ENCODE measurements at regions not wholly inside any gene's neighbourhood (a gene's known extent, or its start where the extent isn't known, plus 50 kb on each side); places are given as distances from the start of the nearest gene placed in this dataset.
"Not testable (repeated sequence)": the region's sequence is repeated elsewhere in the genome, so short reads cannot be mapped to it uniquely, and the experiment has no call there.

DNA sequence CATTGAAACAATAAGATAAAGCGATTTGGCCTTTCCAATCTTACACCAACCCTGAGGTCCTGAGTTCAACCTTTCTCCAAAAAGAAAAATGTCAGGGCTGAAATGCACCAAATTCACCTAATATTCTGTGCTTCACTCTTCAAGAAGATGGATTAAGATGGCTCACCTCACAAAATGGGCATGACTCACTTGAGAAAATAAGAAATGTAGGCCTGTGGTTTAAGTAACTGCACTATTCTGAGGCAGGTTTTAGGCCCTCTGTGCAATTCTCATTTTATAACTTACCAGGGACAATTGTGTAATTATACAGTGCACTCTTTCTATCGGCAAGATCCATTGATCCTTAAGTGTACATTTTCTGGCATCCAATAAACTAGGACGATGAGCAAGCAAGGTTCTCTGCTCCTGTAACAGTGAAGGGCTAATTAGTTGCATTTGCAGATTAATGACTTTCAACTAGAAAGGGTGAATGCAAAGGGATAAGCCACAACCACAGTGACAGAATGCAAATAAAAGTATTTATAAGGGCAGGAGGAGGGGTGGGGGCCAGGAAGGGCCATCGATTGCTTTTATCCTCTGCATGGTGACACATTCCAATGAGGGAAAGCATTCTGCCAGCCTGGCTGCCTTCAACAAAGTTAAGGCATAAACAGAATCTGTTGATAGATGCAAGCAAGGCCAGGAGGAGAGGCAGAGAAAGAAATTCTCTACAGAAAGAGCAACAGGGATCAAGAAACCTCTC lies 214.5 kb downstream of the CAAP1 start:
- DNase-seq (ENCODE audit: low spot score), result no peak
- intact Hi-C loops (cut with micrococcal nuclease), result no loop called here
- Mint-ChIP-seq H3K9me3 (no peaks in the 10 kb centered on the region), H3K36me3 (ENCODE audit: low read depth) (no peaks in the 10 kb centered on the region), H3K27ac (no peak overlapping the region), H3K27me3 (ENCODE audit: low read depth) (no peaks in the 10 kb centered on the region), H3K4me1 (ENCODE audit: low read depth) (no peaks in the 10 kb centered on the region), H3K4me3 (ENCODE audit: low read depth) (no peak overlapping the region)

DNA sequence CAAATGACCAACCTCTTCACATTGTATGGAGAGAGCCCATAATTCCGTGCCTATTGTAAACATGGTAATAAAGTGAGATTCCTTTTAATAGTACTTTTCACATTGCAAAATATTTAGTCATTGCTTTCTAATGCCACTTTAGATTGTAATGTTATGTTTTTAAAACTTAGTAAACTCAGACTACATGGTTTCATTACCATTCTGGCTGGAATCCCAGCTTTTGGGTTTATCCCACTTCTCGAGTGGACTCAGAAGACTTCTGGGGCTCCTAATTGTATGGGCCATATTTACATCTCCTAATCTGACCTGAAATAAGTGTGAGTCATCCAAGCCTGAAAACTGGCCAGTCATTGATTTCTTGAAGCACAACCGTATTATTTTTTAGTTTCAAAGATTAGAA lies 217.6 kb downstream of the CAAP1 start:
- H3K4me1 Mint-ChIP-seq (ENCODE audit: low read depth), result no peaks in the 10 kb centered on the region
- no peak for DNase-seq (ENCODE audit: low spot score)
- no peak overlapping the region for H3K27ac Mint-ChIP-seq
- intact Hi-C loops (cut with micrococcal nuclease), result no loop called here
- H3K27me3 Mint-ChIP-seq (ENCODE audit: low read depth), result no peaks in the 10 kb centered on the region
- H3K4me3 Mint-ChIP-seq (ENCODE audit: low read depth), result no peak overlapping the region
- no peaks in the 10 kb centered on the region for H3K9me3 Mint-ChIP-seq
- no peaks in the 10 kb centered on the region for H3K36me3 Mint-ChIP-seq (ENCODE audit: low read depth)

GRCh38 chr9:26673261-26673660 lies 219.3 kb downstream of the CAAP1 start:
- intact Hi-C loops (cut with micrococcal nuclease), result no loop called here
- no peak overlapping the region for H3K27ac Mint-ChIP-seq
- no peak overlapping the region for H3K4me3 Mint-ChIP-seq (ENCODE audit: low read depth)
- no peaks in the 10 kb centered on the region for H3K27me3 Mint-ChIP-seq (ENCODE audit: low read depth)
- no peaks in the 10 kb centered on the region for H3K36me3 Mint-ChIP-seq (ENCODE audit: low read depth)
- no peaks in the 10 kb centered on the region for H3K9me3 Mint-ChIP-seq
- no peak for DNase-seq (ENCODE audit: low spot score)
- no peaks in the 10 kb centered on the region for H3K4me1 Mint-ChIP-seq (ENCODE audit: low read depth)

GRCh38 chr9:26669701-26670670 lies 222.6 kb downstream of the CAAP1 start:
- Mint-ChIP-seq H3K9me3 (no peaks in the 10 kb centered on the region), H3K27ac (no peak overlapping the region), H3K27me3 (ENCODE audit: low read depth) (no peaks in the 10 kb centered on the region), H3K4me1 (ENCODE audit: low read depth) (no peaks in the 10 kb centered on the region), H3K36me3 (ENCODE audit: low read depth) (no peaks in the 10 kb centered on the region), H3K4me3 (ENCODE audit: low read depth) (no peak overlapping the region)
- intact Hi-C loops (cut with micrococcal nuclease), result no loop called here
- DNase-seq (ENCODE audit: low spot score), result no peak

DNA sequence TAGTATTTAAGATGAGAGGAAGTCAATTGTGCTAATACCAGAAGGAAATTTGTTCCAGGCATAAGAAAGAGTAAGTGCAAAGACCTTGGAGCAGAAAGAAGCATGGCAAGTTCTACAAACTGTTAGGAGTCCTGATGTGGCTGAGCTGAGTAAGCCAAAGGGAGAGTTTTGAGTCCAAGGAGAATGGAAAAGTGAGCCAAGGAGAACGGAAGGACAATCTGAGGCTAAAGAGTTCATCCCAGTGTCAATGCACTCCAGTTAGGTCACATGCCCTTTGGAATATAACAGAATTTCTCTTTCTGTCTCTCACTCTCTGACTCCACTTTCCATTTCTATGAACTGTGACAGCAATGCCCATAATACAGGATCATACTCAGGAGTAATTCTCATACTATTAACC lies 224.7 kb downstream of the CAAP1 start:
- Mint-ChIP-seq H3K36me3 (ENCODE audit: low read depth) (no peaks in the 10 kb centered on the region), H3K4me1 (ENCODE audit: low read depth) (no peaks in the 10 kb centered on the region), H3K4me3 (ENCODE audit: low read depth) (no peak overlapping the region), H3K27me3 (ENCODE audit: low read depth) (no peaks in the 10 kb centered on the region), H3K9me3 (no peaks in the 10 kb centered on the region), H3K27ac (no peak overlapping the region)
- intact Hi-C loops (cut with micrococcal nuclease), result no loop called here
- no peak for DNase-seq (ENCODE audit: low spot score)

GRCh38 chr9:26665666-26666065 lies 226.9 kb downstream of the CAAP1 start:
- Mint-ChIP-seq H3K27me3 (ENCODE audit: low read depth) (no peaks in the 10 kb centered on the region), H3K36me3 (ENCODE audit: low read depth) (no peaks in the 10 kb centered on the region), H3K4me1 (ENCODE audit: low read depth) (no peaks in the 10 kb centered on the region), H3K9me3 (no peaks in the 10 kb centered on the region), H3K4me3 (ENCODE audit: low read depth) (no peak overlapping the region), H3K27ac (no peak overlapping the region)
- DNase-seq (ENCODE audit: low spot score), result no peak
- intact Hi-C loops (cut with micrococcal nuclease), result no loop called here

DNA sequence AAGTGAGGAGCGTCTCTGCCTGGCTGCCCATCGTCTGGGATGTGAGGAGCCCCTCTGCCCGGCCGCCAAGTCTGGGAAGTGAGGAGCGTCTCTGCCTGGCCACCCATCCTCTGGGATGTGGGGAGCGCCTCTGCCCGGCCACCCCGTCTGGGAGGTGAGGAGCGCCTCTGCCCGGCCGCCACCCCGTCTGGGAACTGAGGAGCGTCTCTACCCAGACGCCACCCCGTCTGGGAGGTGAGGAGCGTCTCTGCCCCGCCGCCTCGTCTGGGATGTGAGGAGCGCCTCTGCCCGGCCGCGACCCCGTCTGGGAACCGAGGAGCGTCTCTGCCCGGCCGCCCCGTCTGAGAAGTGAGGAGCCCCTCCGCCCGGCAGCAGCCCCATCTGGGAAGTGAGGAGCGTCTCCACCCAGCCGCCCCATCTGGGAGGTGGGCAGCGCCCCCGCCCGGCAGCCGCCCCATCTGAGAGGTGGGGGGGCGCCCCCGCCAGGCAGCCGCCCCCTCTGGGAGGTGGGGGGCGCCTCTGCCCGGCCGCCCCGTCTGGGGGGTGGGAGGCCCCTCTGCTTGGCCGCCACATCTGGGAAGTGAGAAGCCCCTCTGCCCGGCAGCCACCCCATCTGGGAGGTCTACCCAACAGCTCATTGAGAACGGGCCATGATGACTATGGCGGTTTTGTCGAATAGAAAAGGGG lies 228.4 kb downstream of the CAAP1 start:
- H3K27ac Mint-ChIP-seq; DNase-seq (ENCODE audit: low spot score); H3K4me3 Mint-ChIP-seq (ENCODE audit: low read depth); H3K9me3 Mint-ChIP-seq; H3K4me1 Mint-ChIP-seq (ENCODE audit: low read depth); H3K27me3 Mint-ChIP-seq (ENCODE audit: low read depth); intact Hi-C loops (cut with micrococcal nuclease); H3K36me3 Mint-ChIP-seq (ENCODE audit: low read depth): not testable (repeated sequence)

GRCh38 chr9:26662476-26662875 lies 230.1 kb downstream of the CAAP1 start:
- H3K9me3 Mint-ChIP-seq, result no peaks in the 10 kb centered on the region
- no peaks in the 10 kb centered on the region for H3K4me1 Mint-ChIP-seq (ENCODE audit: low read depth)
- no peaks in the 10 kb centered on the region for H3K27me3 Mint-ChIP-seq (ENCODE audit: low read depth)
- DNase-seq (ENCODE audit: low spot score), result no peak
- no peaks in the 10 kb centered on the region for H3K36me3 Mint-ChIP-seq (ENCODE audit: low read depth)
- intact Hi-C loops (cut with micrococcal nuclease), result no loop called here
- no peak overlapping the region for H3K27ac Mint-ChIP-seq
- no peak overlapping the region for H3K4me3 Mint-ChIP-seq (ENCODE audit: low read depth)

DNA sequence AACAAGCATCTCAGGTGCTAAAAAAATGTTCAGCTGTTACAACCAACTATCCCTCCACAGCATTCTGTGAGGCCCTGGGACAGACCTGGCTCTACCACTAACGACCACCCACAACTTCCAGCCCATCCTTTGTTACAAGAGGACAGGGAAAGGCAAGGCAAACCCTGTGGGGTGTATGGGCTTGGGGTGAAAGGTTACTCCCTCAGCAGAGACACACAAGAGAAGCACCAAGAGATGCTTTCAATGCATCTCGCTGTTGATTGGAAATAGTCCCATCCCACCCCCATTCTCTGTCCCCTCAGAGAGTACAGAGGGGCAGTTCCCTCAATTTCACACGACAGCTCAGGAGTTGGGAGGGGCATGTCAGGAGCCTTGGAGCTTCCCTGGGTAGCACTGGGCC lies 234.1 kb downstream of the CAAP1 start:
- no peak overlapping the region for H3K27ac Mint-ChIP-seq
- H3K27me3 Mint-ChIP-seq (ENCODE audit: low read depth), result no peaks in the 10 kb centered on the region
- H3K4me3 Mint-ChIP-seq (ENCODE audit: low read depth), result no peak overlapping the region
- DNase-seq (ENCODE audit: low spot score), result no peak
- H3K36me3 Mint-ChIP-seq (ENCODE audit: low read depth), result no peaks in the 10 kb centered on the region
- intact Hi-C loops (cut with micrococcal nuclease), result no loop called here
- H3K4me1 Mint-ChIP-seq (ENCODE audit: low read depth), result no peaks in the 10 kb centered on the region
- H3K9me3 Mint-ChIP-seq, result no peaks in the 10 kb centered on the region

DNA sequence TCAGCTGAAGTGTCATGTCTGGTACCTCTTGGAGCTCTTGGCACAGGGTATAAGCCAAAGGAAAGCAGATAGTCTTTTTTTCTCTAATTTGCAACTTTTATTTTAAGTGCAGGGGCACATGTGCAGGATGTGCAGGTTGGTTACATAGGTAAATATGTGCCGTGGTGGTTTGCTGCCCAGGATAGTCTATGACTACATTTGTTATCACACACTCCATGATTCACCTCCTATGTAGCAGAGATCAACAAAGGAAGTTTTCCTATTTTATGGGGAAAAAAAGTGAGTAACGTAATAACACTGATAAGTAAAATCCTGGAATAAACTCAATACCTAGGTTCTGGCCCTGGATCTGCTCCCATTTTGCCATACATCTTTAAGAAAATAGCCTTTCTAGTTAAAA lies 234.6 kb downstream of the CAAP1 start:
- no peaks in the 10 kb centered on the region for H3K36me3 Mint-ChIP-seq (ENCODE audit: low read depth)
- H3K9me3 Mint-ChIP-seq, result no peaks in the 10 kb centered on the region
- no peak overlapping the region for H3K4me3 Mint-ChIP-seq (ENCODE audit: low read depth)
- H3K27me3 Mint-ChIP-seq (ENCODE audit: low read depth), result no peaks in the 10 kb centered on the region
- DNase-seq (ENCODE audit: low spot score), result no peak
- no peak overlapping the region for H3K27ac Mint-ChIP-seq
- H3K4me1 Mint-ChIP-seq (ENCODE audit: low read depth), result no peaks in the 10 kb centered on the region
- intact Hi-C loops (cut with micrococcal nuclease), result no loop called here

DNA sequence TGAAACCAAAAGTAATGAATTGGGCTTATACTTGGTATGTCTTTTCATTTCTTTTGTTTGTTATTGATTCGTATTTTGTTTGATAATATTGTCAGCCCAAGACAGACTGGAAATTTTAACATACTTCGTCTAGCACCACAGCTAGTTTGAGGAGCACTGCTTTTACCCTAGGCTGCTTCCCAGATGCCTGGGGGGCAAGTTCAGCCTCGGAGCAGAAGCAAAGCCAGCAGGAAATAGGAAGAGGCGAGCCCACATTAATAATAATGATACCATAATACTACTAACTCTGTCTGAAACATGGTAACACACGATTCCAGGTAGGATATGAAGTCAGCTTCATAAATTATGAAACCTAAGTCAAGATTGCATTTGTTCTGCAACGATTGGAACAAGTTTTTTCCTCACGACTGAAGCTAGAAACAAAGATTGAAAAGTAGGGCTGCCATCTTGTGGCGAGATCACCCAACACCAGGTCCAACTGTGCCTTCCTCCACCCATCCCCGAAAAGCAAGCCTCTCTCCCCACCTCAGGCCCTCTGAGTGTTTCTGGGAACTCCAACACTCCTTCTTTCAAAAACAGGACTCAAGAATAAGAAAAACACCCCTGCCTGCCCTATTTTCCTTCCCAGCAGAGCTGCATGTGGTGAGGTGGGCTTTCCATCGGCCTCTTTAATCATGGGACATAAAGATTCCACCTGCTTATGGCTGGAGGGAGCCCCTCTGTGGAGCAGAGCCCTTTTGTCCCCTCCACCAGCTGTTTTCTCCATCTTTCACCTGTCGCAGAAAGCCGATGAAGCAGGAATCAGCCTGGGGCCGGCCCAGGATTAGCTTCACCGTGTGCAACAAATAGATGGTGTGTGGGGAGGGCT lies 236.4 kb downstream of the CAAP1 start:
- Mint-ChIP-seq H3K36me3 (ENCODE audit: low read depth) (no peaks in the 10 kb centered on the region), H3K27ac (no peak overlapping the region), H3K9me3 (no peaks in the 10 kb centered on the region), H3K4me1 (ENCODE audit: low read depth) (no peaks in the 10 kb centered on the region), H3K27me3 (ENCODE audit: low read depth) (no peaks in the 10 kb centered on the region), H3K4me3 (ENCODE audit: low read depth) (no peak overlapping the region)
- no peak for DNase-seq (ENCODE audit: low spot score)
- intact Hi-C loops (cut with micrococcal nuclease), result no loop called here

- no peak overlapping the region for H3K27ac Mint-ChIP-seq
- H3K9me3 Mint-ChIP-seq, result no peaks in the 10 kb centered on the region
- no peaks in the 10 kb centered on the region for H3K36me3 Mint-ChIP-seq (ENCODE audit: low read depth)
These were observed 237.4 kb downstream of the CAAP1 start for GRCh38 chr9:26655166-26655565.

More at GRCh38 chr9:26655166-26655565, 237.4 kb downstream of the CAAP1 start:
- intact Hi-C loops (cut with micrococcal nuclease), result no loop called here
- H3K4me1 Mint-ChIP-seq (ENCODE audit: low read depth), result no peaks in the 10 kb centered on the region
- no peak overlapping the region for H3K4me3 Mint-ChIP-seq (ENCODE audit: low read depth)
- no peak for DNase-seq (ENCODE audit: low spot score)
- H3K27me3 Mint-ChIP-seq (ENCODE audit: low read depth), result no peaks in the 10 kb centered on the region

Data from activated T-helper 2 cell treated with anti-CD3 and anti-CD28 coated beads, Interferon-gamma antibody, Interleukin-2, Interleukin-4, amounts not matched to agents 10 μg/mL and 5 μg/mL and 100 μg/mL, durations not matched to agents 14 hours and 24 hours and 36 hours (primary cell).